K562 (cell line): ENCODE measurements at regions not wholly inside any gene's neighbourhood (a gene's known extent, or its start where the extent isn't known, plus 50 kb on each side); places are given as distances from the start of the nearest gene placed in this dataset.

Source experiments
- ATAC-seq: fragments of 200-7000 bp; cut with Tn5 transposase; 3 replicates; pipeline ENCODE4 v1.9.1; 2020; ENCODE audit warnings: moderate library complexity
- BruUV-seq: library from RNA; stranded (reverse); fragments of 400-500 nt; replicated peaks from 2 replicates; lab custom pipeline; 2021; lab: Mats Ljungman, UMichigan
- CTCF ChIA-PET: fragments of 300-600 bp; formaldehyde crosslinking; extraction: SDS; loops from one replicate; lab custom pipeline; 2021; ENCODE audit warnings: low intra/inter-chr PET ratio; lab: Yijun Ruan, JAX
- POLR2A ChIA-PET: fragments of 300-600, 350-650 bp; sonication (Branson Sonifier 250); formaldehyde crosslinking; extraction: SDS; loops from one replicate; lab custom pipeline; 2021; ENCODE audit warnings: antibody characterized with exemption, inconsistent platforms; lab: Yijun Ruan, JAX
- DNase-seq, 4 experiments: peaks; one replicate each; pipeline versions ENCODE4 v3.0.0 to v3.0.0-alpha.2; 2011 to 2018; ENCODE audit warnings: low spot score in 3 of 4, mixed read lengths in 3 of 4; ENCODE audit errors: extremely low read depth in 1 of 4
- FAIRE-seq: peaks from 2 replicates; lab custom pipeline; 2011; peaks lifted over from hg19 to GRCh38; lab: Jason Lieb, UNC
- H2AFZ ChIP-seq: 2 replicates; pipeline ENCODE4 v1.6.0; 2011; ENCODE audit warnings: low read depth, low read length, control low read depth, inconsistent platforms
- H3K27ac ChIP-seq: fragments of 200-600 bp; 3 replicates; pipeline ENCODE4 v1.8.0; 2011; ENCODE audit warnings: low read depth, mild to moderate bottlenecking, control low read depth, inconsistent platforms, low read length, moderate library complexity, mixed read lengths; ENCODE audit errors: extremely low read depth
- H3K27me3 ChIP-seq, 2 experiments: fragments of 300-600 bp in 1 of 2; 2 replicates in 1 of 2; 3 replicates in 1 of 2; pipeline versions ENCODE4 v1.6.0 to v1.8.0; 2011; ENCODE audit warnings: inconsistent platforms in 2 of 2, low read length in 2 of 2, mild to moderate bottlenecking in 1 of 2, mixed read lengths in 1 of 2, moderate library complexity in 1 of 2; ENCODE audit not compliant: control insufficient read depth in 2 of 2, insufficient read depth in 2 of 2
- H3K36me3 ChIP-seq: fragments of 300-600 bp; 3 replicates; pipeline ENCODE4 v1.8.0; 2011; ENCODE audit warnings: mild to moderate bottlenecking, low read length, inconsistent platforms; ENCODE audit not compliant: control insufficient read depth, insufficient read depth
- H3K4me1 ChIP-seq, 2 experiments: fragments of 200-600 bp in 1 of 2; replicated peaks in 1 of 2; 2 replicates in 1 of 2; 3 replicates in 1 of 2; pipeline versions ENCODE4 v1.5.1 to v1.8.0; 2011; ENCODE audit warnings: inconsistent platforms in 2 of 2, low read length in 2 of 2, mild to moderate bottlenecking in 1 of 2, mixed read lengths in 1 of 2, moderate library complexity in 1 of 2; ENCODE audit not compliant: control insufficient read depth in 2 of 2, insufficient read depth in 2 of 2
- H3K4me2 ChIP-seq: 2 replicates; pipeline ENCODE4 v1.6.1; 2011; ENCODE audit warnings: low read length, control low read depth, inconsistent platforms, mixed read lengths; ENCODE audit not compliant: insufficient read depth
- H3K4me3 ChIP-seq: fragments of 200-600 bp; sonication (generic), shearing (Covaris generic); 2 replicates; pipeline ENCODE4 v1.5.1; 2016; ENCODE audit warnings: control low read depth, inconsistent platforms
- H3K79me2 ChIP-seq: fragments of 200-600 bp; 3 replicates; pipeline ENCODE4 v1.8.0; 2011; ENCODE audit warnings: low read length, inconsistent platforms; ENCODE audit not compliant: control insufficient read depth, insufficient read depth
- H3K9ac ChIP-seq, 2 experiments: 2 replicates each; pipeline versions ENCODE4 v1.6.0 to v1.6.1; 2011; ENCODE audit warnings: low read depth in 2 of 2, low read length in 2 of 2, control low read depth in 1 of 2, inconsistent platforms in 1 of 2, mild to moderate bottlenecking in 1 of 2, mixed read lengths in 1 of 2; ENCODE audit not compliant: insufficient read depth in 1 of 2
- H3K9me1 ChIP-seq: one replicate; pipeline ENCODE4 v1.6.0; 2011; ENCODE audit warnings: inconsistent platforms, mild to moderate bottlenecking, low read length, moderate library complexity; ENCODE audit not compliant: control insufficient read depth, insufficient read depth
- H3K9me3 ChIP-seq: replicated peaks from 2 replicates; pipeline ENCODE4 v1.5.1; 2011; ENCODE audit warnings: low read depth, low read length, inconsistent platforms; ENCODE audit not compliant: control insufficient read depth, insufficient read depth
- H4K20me1 ChIP-seq: replicated peaks from 2 replicates; pipeline ENCODE4 v1.6.1; 2011; ENCODE audit warnings: low read length, inconsistent platforms, mixed read lengths; ENCODE audit not compliant: control insufficient read depth, insufficient read depth
- CHAMP1 ChIP-seq: fragments of 450-650 bp; IDR thresholded peaks from 2 replicates; pipeline ENCODE4 v1.6.1; 2016; ENCODE audit warnings: mild to moderate bottlenecking
- CUX1 ChIP-seq: fragments of 200-800 bp; sonication (Bioruptor generic); IDR thresholded peaks from 2 replicates; pipeline ENCODE4 v1.6.1; 2016; ENCODE audit warnings: missing genetic modification characterization, missing compliant biosample characterization
- GTF2F1 ChIP-seq: IDR thresholded peaks from 2 replicates; pipeline ENCODE4 v1.6.1; 2011; ENCODE audit warnings: low read depth, low read length, improper control_type of control experiment
- HMGN3 ChIP-seq: IDR thresholded peaks from 2 replicates; pipeline ENCODE4 v1.6.1; 2011; ENCODE audit warnings: borderline replicate concordance, low read depth, mild to moderate bottlenecking, mixed read lengths, low read length; ENCODE audit not compliant: insufficient read length; ENCODE audit errors: extremely low read depth
- MAFG ChIP-seq: fragments of 450-650 bp; conservative IDR thresholded peaks from 2 replicates; pipeline ENCODE4 v1.6.1; 2016; ENCODE audit warnings: missing genetic modification characterization, missing compliant biosample characterization
- NFIC ChIP-seq: fragments of 450-650 bp; IDR thresholded peaks from 2 replicates; pipeline ENCODE4 v1.6.1; 2017; ENCODE audit warnings: mild to moderate bottlenecking, inconsistent platforms
- PHB2 ChIP-seq: fragments of 450-650 bp; IDR thresholded peaks from 2 replicates; pipeline ENCODE4 v1.6.1; 2017; ENCODE audit warnings: low read depth
- RUNX1 ChIP-seq: sonication (generic); IDR thresholded peaks from 2 replicates; pipeline ENCODE4 v1.6.1; 2016; ENCODE audit warnings: antibody characterized with exemption, low read depth
- SIX5 ChIP-seq, 2 experiments: IDR thresholded peaks; 2 replicates each; pipeline ENCODE4 v1.6.1; 2011; ENCODE audit warnings: low read length in 2 of 2, borderline replicate concordance in 1 of 2, low read depth in 1 of 2, mild to moderate bottlenecking in 1 of 2, moderate library complexity in 1 of 2; ENCODE audit not compliant: insufficient read depth in 1 of 2
- ZBTB33 ChIP-seq: sonication (generic); formaldehyde crosslinking; IDR thresholded peaks from 2 replicates; pipeline ENCODE4 v1.8.1; 2023; ENCODE audit warnings: mild to moderate bottlenecking, missing genetic modification reagents
- WGBS: fragments of 100-300 bp; shearing (Covaris generic); methylation state at CpG from one replicate; pipeline ENCODE4 v1.1.6; 2016; ENCODE audit warnings: low coverage, mixed read lengths; ENCODE audit not compliant: insufficient coverage; ENCODE audit errors: missing lambda C conversion rate; 5-methylcytosine and 5-hydroxymethylcytosine counted together
- in situ Hi-C: fragments of 300-500 bp; cut with MboI; formaldehyde crosslinking; loops from 4 replicates; pipeline ENCODE4 v1.15.0; 2018; ENCODE audit warnings: inconsistent platforms, mixed read lengths
- intact Hi-C: fragments of 100-400 bp; cut with micrococcal nuclease; formaldehyde crosslinking; loops from 2 replicates; pipeline ENCODE4 v1.14.2; 2022

- DNase-seq (no peak), FAIRE-seq (no peak), ATAC-seq (no peak)
- H3K79me2 ChIP-seq, result no peaks in the 10 kb centered on the region
- no peaks in the 10 kb centered on the region for H3K9me3 ChIP-seq
- H2AFZ ChIP-seq, result no peak overlapping the region
- H3K36me3 ChIP-seq, result no peaks in the 10 kb centered on the region
- TF ChIP-seq SIX5 (IDR thresholded peaks at IDR 0.05; ENCODE audit: borderline replicate concordance in 1 of 2, insufficient read depth in 1 of 2, low read depth in 1 of 2, low read length in 2 of 2) (no peak), CHAMP1 (no peak), PHB2 (no peak), CUX1 (CRISPR knock-in tag) (no peak), ZBTB33 (no peak), NFIC (no peak), GTF2F1 (no peak), HMGN3 (no peak), RUNX1 (no peak), MAFG (tag) (no peak)
- ChIA-PET POLR2A (no interaction called here), CTCF (no interaction called here)
- no peaks in the 10 kb centered on the region for H3K4me1 ChIP-seq
- 6% methylated on average over 2 of the region's 2 CpGs for WGBS
- no peak overlapping the region for H3K9ac ChIP-seq
- intact Hi-C loops (no loop called here), in situ Hi-C loops (no loop called here)
- BruUV-seq, result no TSS peak
- no peak overlapping the region for H3K4me2 ChIP-seq
- H3K27ac ChIP-seq, result no peak overlapping the region
- H3K4me3 ChIP-seq, result no peak overlapping the region
- no peaks in the 10 kb centered on the region for H4K20me1 ChIP-seq
- H3K9me1 ChIP-seq, result no peaks in the 10 kb centered on the region
- H3K27me3 ChIP-seq, result no peaks in the 10 kb centered on the region
Measured at GRCh38 chr11:115803073-115803740, 299.0 kb upstream of the CADM1 start.
